ENCODE measurements at regions not wholly inside any gene's neighbourhood (a gene's known extent, or its start where the extent isn't known, plus 50 kb on each side); places are given as distances from the start of the nearest gene placed in this dataset.
"Not testable (repeated sequence)": the region's sequence is repeated elsewhere in the genome, so short reads cannot be mapped to it uniquely, and the experiment has no call there.

GRCh38 chr3:144831955-144832716 is 860.5 kb downstream of the DIPK2A start:
- no peak for DNase-seq
- no peaks in the 10 kb centered on the region for H3K27me3 ChIP-seq (ENCODE audit: control insufficient read depth in 3 of 3, insufficient read depth in 3 of 3, low read length in 3 of 3)
- no peaks in the 10 kb centered on the region for H3K36me3 ChIP-seq (ENCODE audit: control insufficient read depth in 3 of 3, insufficient read depth in 2 of 3, low read depth in 1 of 3, low read length in 3 of 3)
- H3K9me3 ChIP-seq (ENCODE audit: control insufficient read depth in 2 of 2, insufficient read depth in 1 of 2, low read depth in 1 of 2, low read length in 1 of 2), result peaks cover 2 to 8% of the 10 kb centered on the region in 2 donors
- H3K4me1 ChIP-seq (ENCODE audit: control insufficient read depth in 3 of 3, insufficient read depth in 2 of 3, low read depth in 1 of 3, low read length in 2 of 3), result no peaks in the 10 kb centered on the region
- no peak overlapping the region for H3K27ac ChIP-seq (ENCODE audit: low read depth in 1 of 3, low read length in 2 of 3)
- no peak for FAIRE-seq
- no peak overlapping the region for H3K4me3 ChIP-seq (ENCODE audit: low read depth in 1 of 3, low read length in 3 of 3)

GRCh38 chr3:144839991-144840390 is 868.4 kb downstream of the DIPK2A start:
- FAIRE-seq, result no peak
- Histone ChIP-seq H3K27me3 (ENCODE audit: control insufficient read depth in 3 of 3, insufficient read depth in 3 of 3, low read length in 3 of 3) (no peaks in the 10 kb centered on the region), H3K36me3 (ENCODE audit: control insufficient read depth in 3 of 3, insufficient read depth in 2 of 3, low read depth in 1 of 3, low read length in 3 of 3) (no peaks in the 10 kb centered on the region), H3K4me3 (ENCODE audit: low read depth in 1 of 3, low read length in 3 of 3) (no peak overlapping the region), H3K9me3 (ENCODE audit: control insufficient read depth in 2 of 2, insufficient read depth in 1 of 2, low read depth in 1 of 2, low read length in 1 of 2) (peaks cover 0 to 3% of the 10 kb centered on the region in 2 donors), H3K4me1 (ENCODE audit: control insufficient read depth in 3 of 3, insufficient read depth in 2 of 3, low read depth in 1 of 3, low read length in 2 of 3) (no peaks in the 10 kb centered on the region), H3K27ac (ENCODE audit: low read depth in 1 of 3, low read length in 2 of 3) (no peak overlapping the region)
- no peak for DNase-seq
- 86 to 88% (median 87%) methylated on average over 2 of the region's 2 CpGs for WGBS, 3 donors

- FAIRE-seq (no peak), DNase-seq (no peak)
- Histone ChIP-seq H3K4me3 (ENCODE audit: low read depth in 1 of 3, low read length in 3 of 3) (no peak overlapping the region), H3K36me3 (ENCODE audit: control insufficient read depth in 3 of 3, insufficient read depth in 2 of 3, low read depth in 1 of 3, low read length in 3 of 3) (no peaks in the 10 kb centered on the region), H3K4me1 (ENCODE audit: control insufficient read depth in 3 of 3, insufficient read depth in 2 of 3, low read depth in 1 of 3, low read length in 2 of 3) (no peaks in the 10 kb centered on the region), H3K27me3 (ENCODE audit: control insufficient read depth in 3 of 3, insufficient read depth in 3 of 3, low read length in 3 of 3) (no peaks in the 10 kb centered on the region), H3K27ac (ENCODE audit: low read depth in 1 of 3, low read length in 2 of 3) (no peak overlapping the region), H3K9me3 (ENCODE audit: control insufficient read depth in 2 of 2, insufficient read depth in 1 of 2, low read depth in 1 of 2, low read length in 1 of 2) (peaks cover 0 to 3% of the 10 kb centered on the region in 2 donors)
- 28 to 53% (median 52%) methylated on average over 1 of the region's 1 CpG for WGBS, 3 donors
These were observed 869.2 kb downstream of the DIPK2A start for GRCh38 chr3:144840866-144841265.

GRCh38 chr3:144843099-144843498 is 871.5 kb downstream of the DIPK2A start:
- Histone ChIP-seq H3K4me3 (ENCODE audit: low read depth in 1 of 3, low read length in 3 of 3) (no peak overlapping the region), H3K27me3 (ENCODE audit: control insufficient read depth in 3 of 3, insufficient read depth in 3 of 3, low read length in 3 of 3) (no peaks in the 10 kb centered on the region), H3K27ac (ENCODE audit: low read depth in 1 of 3, low read length in 2 of 3) (no peak overlapping the region), H3K9me3 (ENCODE audit: control insufficient read depth in 2 of 2, insufficient read depth in 1 of 2, low read depth in 1 of 2, low read length in 1 of 2) (peaks cover 0 to 3% of the 10 kb centered on the region in 2 donors), H3K4me1 (ENCODE audit: control insufficient read depth in 3 of 3, insufficient read depth in 2 of 3, low read depth in 1 of 3, low read length in 2 of 3) (no peaks in the 10 kb centered on the region), H3K36me3 (ENCODE audit: control insufficient read depth in 3 of 3, insufficient read depth in 2 of 3, low read depth in 1 of 3, low read length in 3 of 3) (no peaks in the 10 kb centered on the region)
- DNase-seq (no peak), FAIRE-seq (no peak)
- 81 to 87% (median 87%) methylated on average over 8 of the region's 8 CpGs for WGBS, 3 donors

- FAIRE-seq (no peak), DNase-seq (no peak)
- Histone ChIP-seq H3K9me3 (ENCODE audit: control insufficient read depth in 2 of 2, insufficient read depth in 1 of 2, low read depth in 1 of 2, low read length in 1 of 2) (no peaks in the 10 kb centered on the region), H3K27me3 (ENCODE audit: control insufficient read depth in 3 of 3, insufficient read depth in 3 of 3, low read length in 3 of 3) (no peaks in the 10 kb centered on the region), H3K36me3 (ENCODE audit: control insufficient read depth in 3 of 3, insufficient read depth in 2 of 3, low read depth in 1 of 3, low read length in 3 of 3) (no peaks in the 10 kb centered on the region), H3K4me3 (ENCODE audit: low read depth in 1 of 3, low read length in 3 of 3) (no peak overlapping the region), H3K27ac (ENCODE audit: low read depth in 1 of 3, low read length in 2 of 3) (no peak overlapping the region), H3K4me1 (ENCODE audit: control insufficient read depth in 3 of 3, insufficient read depth in 2 of 3, low read depth in 1 of 3, low read length in 2 of 3) (no peaks in the 10 kb centered on the region)
These were observed 881.4 kb downstream of the DIPK2A start for GRCh38 chr3:144852999-144853398.

- FAIRE-seq; H3K36me3 ChIP-seq (ENCODE audit: control insufficient read depth in 3 of 3, insufficient read depth in 2 of 3, low read depth in 1 of 3, low read length in 3 of 3); DNase-seq; H3K9me3 ChIP-seq (ENCODE audit: control insufficient read depth in 2 of 2, insufficient read depth in 1 of 2, low read depth in 1 of 2, low read length in 1 of 2); H3K4me3 ChIP-seq (ENCODE audit: low read depth in 1 of 3, low read length in 3 of 3); H3K27me3 ChIP-seq (ENCODE audit: control insufficient read depth in 3 of 3, insufficient read depth in 3 of 3, low read length in 3 of 3); H3K27ac ChIP-seq (ENCODE audit: low read depth in 1 of 3, low read length in 2 of 3); H3K4me1 ChIP-seq (ENCODE audit: control insufficient read depth in 3 of 3, insufficient read depth in 2 of 3, low read depth in 1 of 3, low read length in 2 of 3): not testable (repeated sequence)
- whole genome bisulfite sequencing, 3 donors, result 91 to 92% (median 91%) methylated on average over 9 of the region's 9 CpGs
These were observed 882.4 kb downstream of the DIPK2A start for GRCh38 chr3:144854020-144854419.

- WGBS, 3 donors, result 51 to 70% (median 66%) methylated on average over 3 of the region's 3 CpGs
- no peak overlapping the region for H3K27ac ChIP-seq (ENCODE audit: low read depth in 1 of 3, low read length in 2 of 3)
- H3K9me3 ChIP-seq (ENCODE audit: control insufficient read depth in 2 of 2, insufficient read depth in 1 of 2, low read depth in 1 of 2, low read length in 1 of 2), result no peaks in the 10 kb centered on the region
- H3K4me1 ChIP-seq (ENCODE audit: control insufficient read depth in 3 of 3, insufficient read depth in 2 of 3, low read depth in 1 of 3, low read length in 2 of 3), result no peaks in the 10 kb centered on the region
- H3K4me3 ChIP-seq (ENCODE audit: low read depth in 1 of 3, low read length in 3 of 3), result no peak overlapping the region
- no peaks in the 10 kb centered on the region for H3K36me3 ChIP-seq (ENCODE audit: control insufficient read depth in 3 of 3, insufficient read depth in 2 of 3, low read depth in 1 of 3, low read length in 3 of 3)
- FAIRE-seq (no peak), DNase-seq (no peak)
- H3K27me3 ChIP-seq (ENCODE audit: control insufficient read depth in 3 of 3, insufficient read depth in 3 of 3, low read length in 3 of 3), result no peaks in the 10 kb centered on the region
These were observed 887.5 kb downstream of the DIPK2A start for GRCh38 chr3:144859161-144859560.

GRCh38 chr3:144864646-144865045 is 893.0 kb downstream of the DIPK2A start:
- peaks cover 0 to 3% of the 10 kb centered on the region in 2 donors for H3K9me3 ChIP-seq (ENCODE audit: control insufficient read depth in 2 of 2, insufficient read depth in 1 of 2, low read depth in 1 of 2, low read length in 1 of 2)
- H3K4me1 ChIP-seq (ENCODE audit: control insufficient read depth in 3 of 3, insufficient read depth in 2 of 3, low read depth in 1 of 3, low read length in 2 of 3), result no peaks in the 10 kb centered on the region
- no peak overlapping the region for H3K27ac ChIP-seq (ENCODE audit: low read depth in 1 of 3, low read length in 2 of 3)
- FAIRE-seq (no peak), DNase-seq (no peak)
- H3K27me3 ChIP-seq (ENCODE audit: control insufficient read depth in 3 of 3, insufficient read depth in 3 of 3, low read length in 3 of 3), result no peaks in the 10 kb centered on the region
- 58 to 67% (median 61%) methylated on average over 2 of the region's 2 CpGs for WGBS, 3 donors
- H3K4me3 ChIP-seq (ENCODE audit: low read depth in 1 of 3, low read length in 3 of 3), result no peak overlapping the region
- H3K36me3 ChIP-seq (ENCODE audit: control insufficient read depth in 3 of 3, insufficient read depth in 2 of 3, low read depth in 1 of 3, low read length in 3 of 3), result no peaks in the 10 kb centered on the region

GRCh38 chr3:144865948-144866347 is 894.3 kb downstream of the DIPK2A start:
- Histone ChIP-seq H3K4me1 (ENCODE audit: control insufficient read depth in 3 of 3, insufficient read depth in 2 of 3, low read depth in 1 of 3, low read length in 2 of 3) (no peaks in the 10 kb centered on the region), H3K27ac (ENCODE audit: low read depth in 1 of 3, low read length in 2 of 3) (no peak overlapping the region), H3K27me3 (ENCODE audit: control insufficient read depth in 3 of 3, insufficient read depth in 3 of 3, low read length in 3 of 3) (no peaks in the 10 kb centered on the region), H3K36me3 (ENCODE audit: control insufficient read depth in 3 of 3, insufficient read depth in 2 of 3, low read depth in 1 of 3, low read length in 3 of 3) (no peaks in the 10 kb centered on the region), H3K9me3 (ENCODE audit: control insufficient read depth in 2 of 2, insufficient read depth in 1 of 2, low read depth in 1 of 2, low read length in 1 of 2) (peaks cover 0 to 3% of the 10 kb centered on the region in 2 donors), H3K4me3 (ENCODE audit: low read depth in 1 of 3, low read length in 3 of 3) (no peak overlapping the region)
- FAIRE-seq (no peak), DNase-seq (no peak)

Data from small intestine (tissue), 7 donors.